CD14-positive monocyte (primary cell): ENCODE measurements at regions not wholly inside any gene's neighbourhood (a gene's known extent, or its start where the extent isn't known, plus 50 kb on each side); places are given as distances from the start of the nearest gene placed in this dataset.

ENCODE experiments used
- DNase-seq, 3 donors: peaks; one replicate each; pipeline ENCODE4 v3.0.0-alpha.2; 2011 to 2022
- H2AFZ ChIP-seq: 2 replicates; pipeline ENCODE4 v1.6.0; 2012; ENCODE audit warnings: mild to moderate bottlenecking, low read depth, low read length, inconsistent platforms; ENCODE audit not compliant: insufficient read depth, poor library complexity, severe bottlenecking
- H3K27ac ChIP-seq, 2 donors: 1 replicate in 1 of 2; 2 replicates in 1 of 2; pipeline ENCODE4 v1.5.1; 2012 to 2013; ENCODE audit warnings: low read length in 2 of 2, control low read depth in 1 of 2, inconsistent platforms in 1 of 2, low read depth in 1 of 2, mild to moderate bottlenecking in 1 of 2
- H3K27me3 ChIP-seq, 2 donors: one replicate each; pipeline versions ENCODE4 v1.6.0 to v1.6.1; 2011 to 2013; ENCODE audit warnings: low read length in 2 of 2; ENCODE audit not compliant: control insufficient read depth in 2 of 2, insufficient read depth in 2 of 2
- H3K36me3 ChIP-seq, 2 donors: replicated peaks in 1 of 2; 1 replicate in 1 of 2; 2 replicates in 1 of 2; pipeline versions ENCODE4 v1.5.1 to v1.6.1; 2012 to 2013; ENCODE audit warnings: low read length in 2 of 2, control low read depth in 1 of 2, inconsistent platforms in 1 of 2, mild to moderate bottlenecking in 1 of 2; ENCODE audit not compliant: insufficient read depth in 2 of 2, control insufficient read depth in 1 of 2
- H3K4me1 ChIP-seq, 2 donors: 1 replicate in 1 of 2; 2 replicates in 1 of 2; pipeline versions ENCODE4 v1.5.1 to v1.6.1; 2012 to 2013; ENCODE audit warnings: low read length in 2 of 2, control low read depth in 1 of 2, inconsistent platforms in 1 of 2, mild to moderate bottlenecking in 1 of 2, moderate library complexity in 1 of 2; ENCODE audit not compliant: insufficient read depth in 2 of 2, control insufficient read depth in 1 of 2
- H3K4me2 ChIP-seq: replicated peaks from 2 replicates; pipeline ENCODE3; 2012; ENCODE audit warnings: low read length, moderate library complexity, mild to moderate bottlenecking; ENCODE audit not compliant: poor library complexity, severe bottlenecking; ENCODE audit errors: extremely low read depth
- H3K4me3 ChIP-seq, 3 experiments: fragments of 200-600 bp in 1 of 3; sonication (generic) in 1 of 3; replicated peaks in 1 of 3; 1 replicate in 2 of 3; 2 replicates in 1 of 3; pipeline ENCODE4 v1.5.1; 2011 to 2013; ENCODE audit warnings: low read length in 3 of 3, mild to moderate bottlenecking in 3 of 3, control low read depth in 2 of 3, low read depth in 2 of 3, inconsistent platforms in 1 of 3, moderate library complexity in 1 of 3
- H3K79me2 ChIP-seq: 2 replicates; pipeline ENCODE4 v1.6.0; 2012; ENCODE audit warnings: mild to moderate bottlenecking, control low read depth, inconsistent platforms, low read length, moderate library complexity; ENCODE audit not compliant: insufficient read depth
- H3K9ac ChIP-seq: 2 replicates; pipeline ENCODE4 v1.6.0; 2017; ENCODE audit warnings: low read length, mild to moderate bottlenecking; ENCODE audit not compliant: insufficient read depth, poor library complexity, severe bottlenecking
- H3K9me3 ChIP-seq, 2 donors: replicated peaks in 1 of 2; 1 replicate in 1 of 2; 2 replicates in 1 of 2; pipeline versions ENCODE4 v1.5.1 to v1.6.1; 2012 to 2013; ENCODE audit warnings: low read length in 2 of 2, control low read depth in 1 of 2; ENCODE audit not compliant: control insufficient read depth in 1 of 2, insufficient read depth in 1 of 2
- H4K20me1 ChIP-seq: 2 replicates; pipeline ENCODE4 v1.6.0; 2012; ENCODE audit warnings: mild to moderate bottlenecking, low read length, control low read depth, moderate library complexity; ENCODE audit not compliant: insufficient read depth
- H3K27ac Mint-ChIP-seq, 7 donors: one replicate each; pipeline ENCODE4 v1.8.0; 2020; ENCODE audit warnings: mild to moderate bottlenecking in 7 of 7, mixed read lengths in 7 of 7, moderate library complexity in 6 of 7, inconsistent platforms in 2 of 7
- H3K27me3 Mint-ChIP-seq, 3 donors: one replicate each; pipeline ENCODE4 v1.8.0; 2021 to 2022; ENCODE audit warnings: low read depth in 3 of 3, mild to moderate bottlenecking in 3 of 3, mixed read lengths in 3 of 3, moderate library complexity in 3 of 3, inconsistent platforms in 1 of 3
- H3K36me3 Mint-ChIP-seq, 2 donors: one replicate each; pipeline ENCODE4 v1.8.0; 2020; ENCODE audit warnings: mixed read lengths in 2 of 2, inconsistent platforms in 1 of 2, mild to moderate bottlenecking in 1 of 2
- H3K4me1 Mint-ChIP-seq: one replicate; pipeline ENCODE4 v1.8.0; 2020; ENCODE audit warnings: mild to moderate bottlenecking, mixed read lengths
- H3K4me3 Mint-ChIP-seq, 2 donors: one replicate each; pipeline ENCODE4 v1.8.0; 2020; ENCODE audit warnings: mild to moderate bottlenecking in 2 of 2, mixed read lengths in 2 of 2, moderate library complexity in 1 of 2
- H3K9me3 Mint-ChIP-seq, 7 donors: one replicate each; pipeline ENCODE4 v1.8.0; 2020 to 2022; ENCODE audit warnings: mixed read lengths in 7 of 7, mild to moderate bottlenecking in 6 of 7, moderate library complexity in 6 of 7, inconsistent platforms in 2 of 7
- WGBS: methylation state at CpG from one replicate; pipeline ENCODE4 v1.1.5; 2013; ENCODE audit warnings: missing lambda C conversion rate; ENCODE audit not compliant: insufficient coverage; 5-methylcytosine and 5-hydroxymethylcytosine counted together
- intact Hi-C, 2 donors: fragments of 100-400 bp; cut with micrococcal nuclease; formaldehyde crosslinking; loops; one replicate each; pipeline versions ENCODE4 v1.15.0 to v1.15.1; 2023
- TF ChIP-seq, protein P1 (sequence below): fragments of 200-600 bp; IDR thresholded peaks from one replicate; pipeline ENCODE4 v1.8.0; 2022; ENCODE audit warnings: antibody characterized with exemption, mild to moderate bottlenecking

DNA sequence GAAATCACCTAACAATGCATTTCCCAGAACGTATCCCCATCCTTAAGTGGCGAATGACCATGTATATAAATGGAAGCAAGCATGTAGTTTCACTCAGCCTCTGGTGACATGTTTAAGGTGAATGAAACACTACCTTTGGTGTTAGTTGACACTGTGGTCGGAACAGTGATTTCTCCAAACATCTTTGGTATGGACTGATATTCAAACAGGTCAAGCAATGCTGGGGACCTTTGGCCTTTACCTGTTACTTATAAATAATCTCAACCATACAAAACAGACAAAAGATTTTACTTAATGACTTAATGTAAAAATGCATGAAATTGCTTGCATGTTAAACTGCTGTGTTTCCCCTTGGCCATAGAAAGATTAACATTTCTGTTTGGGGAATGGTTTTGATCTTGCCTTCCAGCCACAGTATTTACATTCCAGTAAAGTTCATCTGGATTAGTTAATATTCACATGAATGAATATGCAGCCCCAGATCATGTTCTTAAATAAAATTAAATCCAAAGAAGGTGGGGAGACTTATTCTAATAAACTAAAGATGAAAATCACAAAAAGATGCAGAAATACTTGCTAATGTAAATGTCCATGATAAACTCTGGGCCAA lies 74.4 kb upstream of the HES1 start:
- WGBS, result no CpG with 5 or more reads among the region's 3 CpGs
- Mint-ChIP-seq H3K36me3 (peaks cover under 1 to 3% of the 10 kb centered on the region in 2 donors), H3K27ac (no peak overlapping the region), H3K4me1 (peaks cover 14% of the 10 kb centered on the region), H3K9me3 (peaks cover 0 to 6% (median 0%) of the 10 kb centered on the region in 7 donors), H3K27me3 (peaks cover 16 to 37% (median 24%) of the 10 kb centered on the region in 3 donors), H3K4me3 (no peak overlapping the region)
- Histone ChIP-seq H4K20me1 (no peaks in the 10 kb centered on the region), H3K4me2 (no peak overlapping the region), H3K36me3 (no peaks in the 10 kb centered on the region), H3K27me3 (peaks cover 13 to 25% of the 10 kb centered on the region in 2 donors), H3K9me3 (no peaks in the 10 kb centered on the region), H3K4me3 (no peak overlapping the region), H3K4me1 (peaks cover 0 to 9% of the 10 kb centered on the region in 2 donors), H3K79me2 (no peaks in the 10 kb centered on the region), H3K27ac (no peak overlapping the region), H3K9ac (no peak overlapping the region), H2AFZ (no peak overlapping the region)
- TF ChIP-seq, protein P1, sequence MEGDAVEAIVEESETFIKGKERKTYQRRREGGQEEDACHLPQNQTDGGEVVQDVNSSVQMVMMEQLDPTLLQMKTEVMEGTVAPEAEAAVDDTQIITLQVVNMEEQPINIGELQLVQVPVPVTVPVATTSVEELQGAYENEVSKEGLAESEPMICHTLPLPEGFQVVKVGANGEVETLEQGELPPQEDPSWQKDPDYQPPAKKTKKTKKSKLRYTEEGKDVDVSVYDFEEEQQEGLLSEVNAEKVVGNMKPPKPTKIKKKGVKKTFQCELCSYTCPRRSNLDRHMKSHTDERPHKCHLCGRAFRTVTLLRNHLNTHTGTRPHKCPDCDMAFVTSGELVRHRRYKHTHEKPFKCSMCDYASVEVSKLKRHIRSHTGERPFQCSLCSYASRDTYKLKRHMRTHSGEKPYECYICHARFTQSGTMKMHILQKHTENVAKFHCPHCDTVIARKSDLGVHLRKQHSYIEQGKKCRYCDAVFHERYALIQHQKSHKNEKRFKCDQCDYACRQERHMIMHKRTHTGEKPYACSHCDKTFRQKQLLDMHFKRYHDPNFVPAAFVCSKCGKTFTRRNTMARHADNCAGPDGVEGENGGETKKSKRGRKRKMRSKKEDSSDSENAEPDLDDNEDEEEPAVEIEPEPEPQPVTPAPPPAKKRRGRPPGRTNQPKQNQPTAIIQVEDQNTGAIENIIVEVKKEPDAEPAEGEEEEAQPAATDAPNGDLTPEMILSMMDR, result no peak
- DNase-seq, result no peak
- intact Hi-C loops, result no loop called here

DNA sequence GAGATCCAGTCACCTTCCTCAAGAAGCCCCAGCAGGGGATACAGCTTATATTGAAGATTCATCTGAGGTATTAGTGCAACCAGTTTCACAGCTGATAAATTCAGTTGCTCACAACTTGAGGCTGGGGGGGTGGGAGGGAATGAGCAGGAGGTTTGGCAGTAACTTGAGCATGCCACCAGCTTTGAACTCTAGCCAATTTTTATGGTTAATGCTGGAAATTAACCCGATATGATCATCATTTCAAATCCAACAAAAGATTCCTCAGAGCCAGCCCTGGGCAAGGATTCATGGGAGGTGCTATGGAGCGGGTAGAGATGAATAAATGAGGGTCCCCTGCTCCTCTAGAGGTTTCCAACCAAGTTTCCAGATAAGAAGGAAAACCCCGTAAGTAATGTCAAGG lies 73.1 kb upstream of the HES1 start:
- intact Hi-C loops, result no loop called here

More for the DNA sequence above, 73.1 kb upstream of the HES1 start:
- Mint-ChIP-seq H3K27me3 (peaks cover 4 to 26% (median 11%) of the 10 kb centered on the region in 3 donors), H3K9me3 (peaks cover 0 to 8% (median 6%) of the 10 kb centered on the region in 7 donors), H3K27ac (no peak overlapping the region), H3K4me3 (no peak overlapping the region), H3K4me1 (peaks cover 17% of the 10 kb centered on the region), H3K36me3 (peaks cover 2% of the 10 kb centered on the region in 2 donors)
- Histone ChIP-seq H4K20me1 (no peaks in the 10 kb centered on the region), H3K79me2 (no peaks in the 10 kb centered on the region), H3K27ac (no peak overlapping the region), H3K9me3 (no peaks in the 10 kb centered on the region), H2AFZ (no peak overlapping the region), H3K4me2 (no peak overlapping the region), H3K27me3 (peaks cover 9 to 13% of the 10 kb centered on the region in 2 donors), H3K36me3 (no peaks in the 10 kb centered on the region), H3K9ac (no peak overlapping the region), H3K4me3 (no peak overlapping the region), H3K4me1 (peaks cover 2 to 9% of the 10 kb centered on the region in 2 donors)
- TF ChIP-seq, protein P1, result no peak
- WGBS, result no CpG with 5 or more reads among the region's 3 CpGs
- no peak for DNase-seq
